ENCODE measurements at regions not wholly inside any gene's neighbourhood (a gene's known extent, or its start where the extent isn't known, plus 50 kb on each side); places are given as distances from the start of the nearest gene placed in this dataset.

GRCh38 chr20:22511943-22512910 lies 72.1 kb downstream of the FOXA2 start (continued):
- TF ChIP-seq ZFYVE20 (CRISPR knock-in tag; IDR thresholded peaks at IDR 0.05; ENCODE audit: borderline replicate concordance, low read depth): no peak
- TF ChIP-seq MAF1 (CRISPR knock-in tag; IDR thresholded peaks at IDR 0.05; ENCODE audit: borderline replicate concordance): 0 out of 2 replicates have a peak, but pooled peaks have one; percentile 42
- no peak; the same call in 1 of the 2 replicates for TF ChIP-seq ZNF333 (CRISPR knock-in tag; IDR thresholded peaks at IDR 0.05; ENCODE audit: borderline replicate concordance)
- peak; percentile 92 for TF ChIP-seq GATAD2A (CRISPR knock-in tag; IDR thresholded peaks at IDR 0.05)
- no peak for TF ChIP-seq ELF4 (CRISPR knock-in tag; IDR thresholded peaks at IDR 0.05; ENCODE audit: borderline replicate concordance)
- peak; percentile 86 for TF ChIP-seq ZNF414 (CRISPR knock-in tag; IDR thresholded peaks at IDR 0.05)
- TF ChIP-seq TBX2 (CRISPR knock-in tag; IDR thresholded peaks at IDR 0.05; ENCODE audit: borderline replicate concordance): peak; percentile 98
- peak; percentile 87 for TF ChIP-seq MAX (IDR thresholded peaks at IDR 0.05)
- TF ChIP-seq ARID4A (CRISPR knock-in tag; IDR thresholded peaks at IDR 0.05; ENCODE audit: borderline replicate concordance): peak; percentile 59; the same call in 1 of the 2 replicates
- peak; percentile 96 for TF ChIP-seq CEBPG (CRISPR knock-in tag; IDR thresholded peaks at IDR 0.05)
- TF ChIP-seq MAFK (conservative IDR thresholded peaks at IDR 0.05 in 1 of 2, IDR thresholded peaks at IDR 0.05 in 1 of 2; ENCODE audit: low read length in 2 of 2): peak in 1 of 2 experiments; percentile 31; a peak in 1 of 4 replicates
- TF ChIP-seq MTF2 (CRISPR knock-in tag; IDR thresholded peaks at IDR 0.05; ENCODE audit: borderline replicate concordance): no peak
- peak; percentile 82; the same call in 1 of the 2 replicates for TF ChIP-seq ZNF224 (CRISPR knock-in tag; IDR thresholded peaks at IDR 0.05)
- peak; percentile 88 for TF ChIP-seq IKZF5 (CRISPR knock-in tag; IDR thresholded peaks at IDR 0.05)
- TF ChIP-seq ZNF556 (CRISPR knock-in tag; IDR thresholded peaks at IDR 0.05; ENCODE audit: borderline replicate concordance): peak; percentile 93; the same call in 1 of the 2 replicates
- peak; percentile 85 for TF ChIP-seq ZNF441 (CRISPR knock-in tag; IDR thresholded peaks at IDR 0.05; ENCODE audit: borderline replicate concordance)
- TF ChIP-seq SPEN (CRISPR knock-in tag; IDR thresholded peaks at IDR 0.05; ENCODE audit: low read depth): peak; percentile 39; the same call in 1 of the 2 replicates
- TF ChIP-seq ZNF276 (CRISPR knock-in tag; IDR thresholded peaks at IDR 0.05; ENCODE audit: low read depth): peak; percentile 92
- TF ChIP-seq TAF1 (CRISPR knock-in tag; IDR thresholded peaks at IDR 0.05): peak; percentile 82
- peak; percentile 81 for TF ChIP-seq TP53 (CRISPR knock-in tag; conservative IDR thresholded peaks at IDR 0.05)

All from HepG2 (cell line).